ENCODE measurements at regions not wholly inside any gene's neighbourhood (a gene's known extent, or its start where the extent isn't known, plus 50 kb on each side); places are given as distances from the start of the nearest gene placed in this dataset.
"Not testable (repeated sequence)": the region's sequence is repeated elsewhere in the genome, so short reads cannot be mapped to it uniquely, and the experiment has no call there.

GRCh38 chr12:86407620-86408208 is 151.5 kb upstream of the MGAT4C start:
- Histone ChIP-seq H3K27ac (ENCODE audit: low read length) (no peak overlapping the region), H3K27me3 (ENCODE audit: control insufficient read depth in 1 of 2, insufficient read depth in 2 of 2, low read length in 2 of 2) (no peaks in the 10 kb centered on the region), H3K9ac (ENCODE audit: low read length in 2 of 2) (no peak overlapping the region), H3K36me3 (ENCODE audit: control insufficient read depth in 2 of 2, insufficient read depth in 2 of 2, low read length in 2 of 2) (no peaks in the 10 kb centered on the region), H3K4me1 (ENCODE audit: control insufficient read depth, insufficient read depth, low read length) (no peaks in the 10 kb centered on the region), H3K9me3 (ENCODE audit: control insufficient read depth in 2 of 2, low read length in 2 of 2) (peaks cover 0 to 4% of the 10 kb centered on the region in 2 donors), H3K4me3 (ENCODE audit: low read length in 2 of 2) (no peak overlapping the region)

- Histone ChIP-seq H3K36me3 (ENCODE audit: control insufficient read depth in 2 of 2, insufficient read depth in 2 of 2, low read length in 2 of 2) (no peaks in the 10 kb centered on the region), H3K9me3 (ENCODE audit: control insufficient read depth in 2 of 2, low read length in 2 of 2) (no peaks in the 10 kb centered on the region), H3K9ac (ENCODE audit: low read length in 2 of 2) (no peak overlapping the region), H3K4me1 (ENCODE audit: control insufficient read depth, insufficient read depth, low read length) (no peaks in the 10 kb centered on the region), H3K27me3 (ENCODE audit: control insufficient read depth in 1 of 2, insufficient read depth in 2 of 2, low read length in 2 of 2) (no peaks in the 10 kb centered on the region), H3K4me3 (ENCODE audit: low read length in 2 of 2) (no peak overlapping the region), H3K27ac (ENCODE audit: low read length) (no peak overlapping the region)
Measured at GRCh38 chr12:86389949-86390348, 133.8 kb upstream of the MGAT4C start.

DNA sequence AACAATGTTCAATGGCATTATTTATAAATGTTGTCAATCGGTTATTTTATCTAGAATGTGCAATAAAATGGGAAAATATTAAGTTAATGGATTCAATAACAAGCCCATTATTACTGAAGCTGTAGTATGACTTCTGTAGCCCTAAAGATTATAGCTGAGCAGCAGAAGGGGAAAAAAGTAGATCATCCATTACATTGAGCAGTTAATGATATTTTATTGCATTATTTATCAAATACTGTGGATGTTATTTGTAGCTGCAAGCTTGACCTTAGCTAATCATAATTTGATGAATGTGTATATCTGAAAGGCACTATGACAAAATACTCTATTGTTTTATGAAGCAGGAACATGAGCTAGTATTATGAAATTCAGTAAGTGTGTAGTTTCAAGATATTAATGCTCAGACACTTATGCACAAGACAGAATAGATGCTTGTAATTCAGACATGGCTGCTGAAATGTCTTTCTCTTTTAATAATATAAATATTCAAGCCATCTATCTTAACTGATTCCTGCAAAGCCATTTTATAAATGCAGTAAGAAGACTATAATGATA is 131.5 kb upstream of the MGAT4C start:
- no peak overlapping the region for H3K27ac ChIP-seq (ENCODE audit: low read length)

GRCh38 chr12:86383759-86384158 is 127.6 kb upstream of the MGAT4C start:
- H3K27me3 ChIP-seq (ENCODE audit: control insufficient read depth in 1 of 2, insufficient read depth in 2 of 2, low read length in 2 of 2); H3K27ac ChIP-seq (ENCODE audit: low read length); H3K9ac ChIP-seq (ENCODE audit: low read length in 2 of 2); H3K4me3 ChIP-seq (ENCODE audit: low read length in 2 of 2); H3K36me3 ChIP-seq (ENCODE audit: control insufficient read depth in 2 of 2, insufficient read depth in 2 of 2, low read length in 2 of 2); H3K4me1 ChIP-seq (ENCODE audit: control insufficient read depth, insufficient read depth, low read length); H3K9me3 ChIP-seq (ENCODE audit: control insufficient read depth in 2 of 2, low read length in 2 of 2): not testable (repeated sequence)

More for the DNA sequence above, 131.5 kb upstream of the MGAT4C start:
- H3K9ac ChIP-seq (ENCODE audit: low read length in 2 of 2): no peak overlapping the region
- no peaks in the 10 kb centered on the region for H3K27me3 ChIP-seq (ENCODE audit: control insufficient read depth in 1 of 2, insufficient read depth in 2 of 2, low read length in 2 of 2)
- H3K4me1 ChIP-seq (ENCODE audit: control insufficient read depth, insufficient read depth, low read length): no peaks in the 10 kb centered on the region
- peaks cover 0 to 3% of the 10 kb centered on the region in 2 donors for H3K9me3 ChIP-seq (ENCODE audit: control insufficient read depth in 2 of 2, low read length in 2 of 2)
- no peak overlapping the region for H3K4me3 ChIP-seq (ENCODE audit: low read length in 2 of 2)
- no peaks in the 10 kb centered on the region for H3K36me3 ChIP-seq (ENCODE audit: control insufficient read depth in 2 of 2, insufficient read depth in 2 of 2, low read length in 2 of 2)

DNA sequence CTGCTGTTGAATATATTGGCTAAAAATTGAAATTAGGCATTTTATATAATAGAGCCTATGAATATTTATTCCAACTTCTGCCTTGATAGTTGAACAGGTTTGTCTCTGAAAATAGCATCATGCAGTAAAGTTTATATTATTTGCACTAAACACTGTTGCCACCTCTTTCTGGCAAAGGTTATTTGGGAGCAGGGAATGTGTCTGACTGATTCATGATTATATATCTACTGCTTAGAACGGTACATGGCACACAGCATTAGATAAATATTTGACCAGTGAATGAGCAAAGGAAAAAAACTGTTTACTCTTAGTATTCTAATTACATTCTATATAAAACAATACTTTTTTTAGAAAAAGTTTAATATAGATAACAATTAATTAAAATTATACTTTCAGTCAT is 123.1 kb upstream of the MGAT4C start:
- H3K27me3 ChIP-seq (ENCODE audit: control insufficient read depth in 1 of 2, insufficient read depth in 2 of 2, low read length in 2 of 2): no peaks in the 10 kb centered on the region
- no peak overlapping the region for H3K4me3 ChIP-seq (ENCODE audit: low read length in 2 of 2)
- no peak overlapping the region for H3K27ac ChIP-seq (ENCODE audit: low read length)
- no peaks in the 10 kb centered on the region for H3K36me3 ChIP-seq (ENCODE audit: control insufficient read depth in 2 of 2, insufficient read depth in 2 of 2, low read length in 2 of 2)
- no peaks in the 10 kb centered on the region for H3K4me1 ChIP-seq (ENCODE audit: control insufficient read depth, insufficient read depth, low read length)
- no peak overlapping the region for H3K9ac ChIP-seq (ENCODE audit: low read length in 2 of 2)
- peaks cover 0 to 6% of the 10 kb centered on the region in 2 donors for H3K9me3 ChIP-seq (ENCODE audit: control insufficient read depth in 2 of 2, low read length in 2 of 2)

DNA sequence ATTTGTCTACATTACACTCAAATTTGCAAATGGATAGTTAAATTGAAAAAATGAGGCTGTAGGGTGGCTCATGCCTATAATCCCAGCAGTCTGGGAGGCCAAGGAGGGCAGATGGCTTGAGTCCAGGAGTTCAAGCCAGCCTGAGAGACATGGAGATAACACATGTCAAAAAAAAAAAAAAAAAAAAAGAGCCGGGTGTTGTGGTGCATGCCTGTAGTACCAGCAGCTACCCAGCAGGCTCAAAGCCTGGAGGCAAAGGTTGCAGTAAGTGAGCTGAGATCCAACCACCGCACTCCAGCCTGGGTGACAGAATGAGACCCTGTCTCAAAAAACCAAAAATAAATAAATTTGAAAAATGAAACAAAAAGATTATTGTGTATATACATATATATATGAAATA is 119.9 kb upstream of the MGAT4C start:
- Histone ChIP-seq H3K9ac (ENCODE audit: low read length in 2 of 2) (no peak overlapping the region), H3K4me1 (ENCODE audit: control insufficient read depth, insufficient read depth, low read length) (no peaks in the 10 kb centered on the region), H3K4me3 (ENCODE audit: low read length in 2 of 2) (no peak overlapping the region)

GRCh38 chr12:86373813-86374212 is 117.6 kb upstream of the MGAT4C start:
- no peaks in the 10 kb centered on the region for H3K9me3 ChIP-seq (ENCODE audit: control insufficient read depth in 2 of 2, low read length in 2 of 2)
- H3K27ac ChIP-seq (ENCODE audit: low read length): no peak overlapping the region
- H3K27me3 ChIP-seq (ENCODE audit: control insufficient read depth in 1 of 2, insufficient read depth in 2 of 2, low read length in 2 of 2): no peaks in the 10 kb centered on the region
- no peaks in the 10 kb centered on the region for H3K36me3 ChIP-seq (ENCODE audit: control insufficient read depth in 2 of 2, insufficient read depth in 2 of 2, low read length in 2 of 2)
- H3K4me1 ChIP-seq (ENCODE audit: control insufficient read depth, insufficient read depth, low read length): no peaks in the 10 kb centered on the region
- no peak overlapping the region for H3K9ac ChIP-seq (ENCODE audit: low read length in 2 of 2)
- H3K4me3 ChIP-seq (ENCODE audit: low read length in 2 of 2): no peak overlapping the region

More for the DNA sequence above, 119.9 kb upstream of the MGAT4C start:
- Histone ChIP-seq H3K27ac (ENCODE audit: low read length) (no peak overlapping the region), H3K36me3 (ENCODE audit: control insufficient read depth in 2 of 2, insufficient read depth in 2 of 2, low read length in 2 of 2) (no peaks in the 10 kb centered on the region), H3K9me3 (ENCODE audit: control insufficient read depth in 2 of 2, low read length in 2 of 2) (no peaks in the 10 kb centered on the region), H3K27me3 (ENCODE audit: control insufficient read depth in 1 of 2, insufficient read depth in 2 of 2, low read length in 2 of 2) (no peaks in the 10 kb centered on the region)

DNA sequence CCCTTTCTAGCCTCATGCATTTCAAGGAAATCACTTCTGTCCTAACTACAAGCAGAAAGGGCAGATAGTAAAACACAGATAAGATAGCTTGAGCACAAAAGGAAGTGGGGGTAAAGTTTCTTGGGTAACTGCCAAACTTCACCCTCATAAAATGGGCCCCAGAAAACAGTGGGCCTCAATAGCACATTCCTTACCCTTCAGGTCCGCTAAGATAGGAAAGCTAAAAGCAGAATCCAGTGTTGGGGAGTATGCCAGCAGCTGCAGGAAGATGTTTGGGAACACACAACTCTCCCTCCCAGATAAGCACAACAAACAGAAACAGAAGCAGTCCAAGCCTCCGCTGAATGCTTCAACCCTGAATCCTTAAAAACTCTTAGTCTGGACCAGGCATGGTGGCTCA is 110.9 kb upstream of the MGAT4C start:
- Histone ChIP-seq H3K27ac (ENCODE audit: low read length) (no peak overlapping the region), H3K9ac (ENCODE audit: low read length in 2 of 2) (no peak overlapping the region), H3K4me3 (ENCODE audit: low read length in 2 of 2) (no peak overlapping the region), H3K9me3 (ENCODE audit: control insufficient read depth in 2 of 2, low read length in 2 of 2) (no peaks in the 10 kb centered on the region), H3K27me3 (ENCODE audit: control insufficient read depth in 1 of 2, insufficient read depth in 2 of 2, low read length in 2 of 2) (no peaks in the 10 kb centered on the region), H3K36me3 (ENCODE audit: control insufficient read depth in 2 of 2, insufficient read depth in 2 of 2, low read length in 2 of 2) (no peaks in the 10 kb centered on the region), H3K4me1 (ENCODE audit: control insufficient read depth, insufficient read depth, low read length) (no peaks in the 10 kb centered on the region)

DNA sequence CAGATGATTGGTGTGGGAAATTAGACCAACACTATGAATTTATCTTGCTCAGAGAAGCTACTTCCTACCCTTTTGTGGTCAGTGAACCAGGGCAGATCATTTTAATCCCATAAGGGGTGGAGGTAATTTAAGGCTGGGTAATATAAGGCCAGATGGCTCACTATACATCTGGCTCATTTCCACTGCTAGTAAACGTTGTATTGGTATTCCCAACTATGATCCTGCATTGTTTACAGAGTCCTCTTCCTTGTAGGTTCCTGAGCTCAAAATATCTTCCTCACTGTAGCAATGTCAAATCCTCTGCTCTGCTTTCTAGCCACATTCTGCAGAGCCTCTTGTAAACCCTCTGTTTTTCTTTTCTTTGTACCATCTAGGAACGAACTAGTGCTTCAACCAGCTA is 93.0 kb upstream of the MGAT4C start:
- no peaks in the 10 kb centered on the region for H3K4me1 ChIP-seq (ENCODE audit: control insufficient read depth, insufficient read depth, low read length)
- H3K36me3 ChIP-seq (ENCODE audit: control insufficient read depth in 2 of 2, insufficient read depth in 2 of 2, low read length in 2 of 2): no peaks in the 10 kb centered on the region
- H3K9me3 ChIP-seq (ENCODE audit: control insufficient read depth in 2 of 2, low read length in 2 of 2): no peaks in the 10 kb centered on the region
- no peak overlapping the region for H3K9ac ChIP-seq (ENCODE audit: low read length in 2 of 2)
- H3K27ac ChIP-seq (ENCODE audit: low read length): no peak overlapping the region
- no peaks in the 10 kb centered on the region for H3K27me3 ChIP-seq (ENCODE audit: control insufficient read depth in 1 of 2, insufficient read depth in 2 of 2, low read length in 2 of 2)
- no peak overlapping the region for H3K4me3 ChIP-seq (ENCODE audit: low read length in 2 of 2)

GRCh38 chr12:86333955-86334522 is 77.8 kb upstream of the MGAT4C start:
- Histone ChIP-seq H3K27me3 (ENCODE audit: control insufficient read depth in 1 of 2, insufficient read depth in 2 of 2, low read length in 2 of 2) (no peaks in the 10 kb centered on the region), H3K36me3 (ENCODE audit: control insufficient read depth in 2 of 2, insufficient read depth in 2 of 2, low read length in 2 of 2) (no peaks in the 10 kb centered on the region), H3K27ac (ENCODE audit: low read length) (no peak overlapping the region), H3K9me3 (ENCODE audit: control insufficient read depth in 2 of 2, low read length in 2 of 2) (no peaks in the 10 kb centered on the region), H3K4me1 (ENCODE audit: control insufficient read depth, insufficient read depth, low read length) (no peaks in the 10 kb centered on the region), H3K4me3 (ENCODE audit: low read length in 2 of 2) (no peak overlapping the region), H3K9ac (ENCODE audit: low read length in 2 of 2) (no peak overlapping the region)

- no peaks in the 10 kb centered on the region for H3K4me1 ChIP-seq (ENCODE audit: control insufficient read depth, insufficient read depth, low read length)
- no peaks in the 10 kb centered on the region for H3K27me3 ChIP-seq (ENCODE audit: control insufficient read depth in 1 of 2, insufficient read depth in 2 of 2, low read length in 2 of 2)
- no peaks in the 10 kb centered on the region for H3K36me3 ChIP-seq (ENCODE audit: control insufficient read depth in 2 of 2, insufficient read depth in 2 of 2, low read length in 2 of 2)
- no peak overlapping the region for H3K4me3 ChIP-seq (ENCODE audit: low read length in 2 of 2)
- H3K9me3 ChIP-seq (ENCODE audit: control insufficient read depth in 2 of 2, low read length in 2 of 2): no peaks in the 10 kb centered on the region
- no peak overlapping the region for H3K9ac ChIP-seq (ENCODE audit: low read length in 2 of 2)
- no peak overlapping the region for H3K27ac ChIP-seq (ENCODE audit: low read length)
Measured at GRCh38 chr12:86331457-86331856, 75.3 kb upstream of the MGAT4C start.

All from stomach smooth muscle (tissue), 2 donors.